ENCODE measurements at regions not wholly inside any gene's neighbourhood (a gene's known extent, or its start where the extent isn't known, plus 50 kb on each side); places are given as distances from the start of the nearest gene placed in this dataset.
A peak's percentile ranks its signal among the peaks of the same experiment; 100 is the strongest.

GRCh38 chr15:45993508-45993907, 358.7 kb downstream of the SQOR start:
- H3K4me3 ChIP-seq (ENCODE audit: low read length): no peak overlapping the region
- TF ChIP-seq CTCF (conservative IDR thresholded peaks at IDR 0.05; ENCODE audit: low read length): no peak
- DNase-seq (ENCODE audit: low read depth): no peak

GRCh38 chr15:45995800-45996199, 361.0 kb downstream of the SQOR start:
- no peak overlapping the region for H3K4me3 ChIP-seq (ENCODE audit: low read length)
- no peak for TF ChIP-seq CTCF (conservative IDR thresholded peaks at IDR 0.05; ENCODE audit: low read length)
- DNase-seq (ENCODE audit: low read depth): no peak

GRCh38 chr15:46014532-46014931, 379.7 kb downstream of the SQOR start:
- no peak for DNase-seq (ENCODE audit: low read depth)
- H3K4me3 ChIP-seq (ENCODE audit: low read length): no peak overlapping the region
- TF ChIP-seq CTCF (conservative IDR thresholded peaks at IDR 0.05; ENCODE audit: low read length): no peak

GRCh38 chr15:46034755-46035154, 399.9 kb downstream of the SQOR start:
- DNase-seq (ENCODE audit: low read depth): peak; percentile 51
- no peak for TF ChIP-seq CTCF (conservative IDR thresholded peaks at IDR 0.05; ENCODE audit: low read length)
- H3K4me3 ChIP-seq (ENCODE audit: low read length): no peak overlapping the region

- peak; percentile 17 for DNase-seq (ENCODE audit: low read depth)
- no peak overlapping the region for H3K4me3 ChIP-seq (ENCODE audit: low read length)
- no peak for TF ChIP-seq CTCF (conservative IDR thresholded peaks at IDR 0.05; ENCODE audit: low read length)
Observed at GRCh38 chr15:46039703-46040102, 404.9 kb downstream of the SQOR start.

GRCh38 chr15:46041905-46042304, 407.1 kb downstream of the SQOR start:
- no peak overlapping the region for H3K4me3 ChIP-seq (ENCODE audit: low read length)
- no peak for TF ChIP-seq CTCF (conservative IDR thresholded peaks at IDR 0.05; ENCODE audit: low read length)
- DNase-seq (ENCODE audit: low read depth): no peak

- no peak for TF ChIP-seq CTCF (conservative IDR thresholded peaks at IDR 0.05; ENCODE audit: low read length)
- no peak for DNase-seq (ENCODE audit: low read depth)
- H3K4me3 ChIP-seq (ENCODE audit: low read length): no peak overlapping the region
Observed at GRCh38 chr15:46059921-46060594, 425.2 kb downstream of the SQOR start.
